K562 (cell line): ENCODE measurements at regions not wholly inside any gene's neighbourhood (a gene's known extent, or its start where the extent isn't known, plus 50 kb on each side); places are given as distances from the start of the nearest gene placed in this dataset.

Experiments used
- BMI1 ChIP-seq: fragments of 150-350 bp; IDR thresholded peaks from 2 replicates; pipeline ENCODE4 v1.6.1; 2014; ENCODE audit warnings: low read length
- KAT8 ChIP-seq: fragments of 450-650 bp; IDR thresholded peaks from 2 replicates; pipeline ENCODE4 v1.6.1; 2016; ENCODE audit warnings: low read depth, mild to moderate bottlenecking
- POLR3G ChIP-seq: IDR thresholded peaks from 2 replicates; pipeline ENCODE4 v1.6.1; 2011; ENCODE audit not compliant: insufficient read length, insufficient replicate concordance; ENCODE audit errors: extremely low read depth
- SMARCC2 ChIP-seq: fragments of 450-650 bp; IDR thresholded peaks from 2 replicates; pipeline ENCODE4 v1.6.1; 2017; ENCODE audit warnings: antibody characterized with exemption, moderate library complexity, mild to moderate bottlenecking, low read depth
- SMC3 ChIP-seq: conservative IDR thresholded peaks from 2 replicates; pipeline ENCODE4 v1.6.1; 2011; ENCODE audit warnings: low read depth, low read length, improper control_type of control experiment; ENCODE audit not compliant: insufficient read depth
- SREBF1 ChIP-seq: fragments of 150-350 bp; IDR thresholded peaks from 2 replicates; pipeline ENCODE4 v1.6.1; 2014; ENCODE audit warnings: antibody characterized with exemption, low read depth, low read length, borderline replicate concordance
- TAF7 ChIP-seq: fragments of 450-650 bp; IDR thresholded peaks from 2 replicates; pipeline ENCODE4 v1.6.1; 2016; ENCODE audit warnings: missing genetic modification characterization, missing compliant biosample characterization
- TF ChIP-seq, protein P1 (sequence below), 2 experiments: IDR thresholded peaks; 2 replicates each; pipeline ENCODE4 v1.6.1; 2011; ENCODE audit warnings: borderline replicate concordance in 1 of 2, control low read depth in 1 of 2, low read depth in 1 of 2, low read length in 1 of 2, mild to moderate bottlenecking in 1 of 2, mixed read lengths in 1 of 2, moderate library complexity in 1 of 2; ENCODE audit not compliant: insufficient read depth in 1 of 2, insufficient read length in 1 of 2, poor library complexity in 1 of 2, severe bottlenecking in 1 of 2; ENCODE audit errors: extremely low read depth in 1 of 2
- TF ChIP-seq, protein P2 (sequence below): sonication (generic); formaldehyde crosslinking; IDR thresholded peaks from 2 replicates; pipeline ENCODE4 v1.8.0; 2022; ENCODE audit warnings: missing genetic modification reagents, mild to moderate bottlenecking, moderate library complexity, borderline replicate concordance
- TF ChIP-seq, protein P3 (sequence below): fragments of 250-450 bp; sonication (Bioruptor Pico); IDR thresholded peaks from 2 replicates; pipeline ENCODE4 v1.4.0; 2020; ENCODE audit warnings: mild to moderate bottlenecking, moderate library complexity

DNA sequence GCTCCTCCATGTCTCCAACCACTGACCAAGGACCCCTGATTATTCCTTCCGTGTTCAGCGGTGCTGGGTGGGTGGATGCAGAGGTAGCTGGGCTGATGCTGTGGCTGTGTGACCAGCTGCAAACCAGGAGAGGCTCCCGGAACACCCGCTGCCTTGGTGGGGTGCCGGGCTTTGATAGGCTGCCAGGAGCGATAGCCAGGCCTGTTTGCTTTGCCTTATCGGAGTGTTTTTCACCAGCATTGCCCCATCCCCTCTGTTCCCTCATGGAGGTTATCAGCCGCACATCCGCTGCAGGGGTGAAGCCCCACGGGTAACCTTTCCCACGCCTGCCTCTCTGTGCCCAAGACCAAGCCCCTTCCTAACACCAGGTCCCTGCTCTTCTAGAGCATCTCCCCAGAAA lies 354.3 kb downstream of the C16orf95 start (continued):
- TF ChIP-seq, protein P1, sequence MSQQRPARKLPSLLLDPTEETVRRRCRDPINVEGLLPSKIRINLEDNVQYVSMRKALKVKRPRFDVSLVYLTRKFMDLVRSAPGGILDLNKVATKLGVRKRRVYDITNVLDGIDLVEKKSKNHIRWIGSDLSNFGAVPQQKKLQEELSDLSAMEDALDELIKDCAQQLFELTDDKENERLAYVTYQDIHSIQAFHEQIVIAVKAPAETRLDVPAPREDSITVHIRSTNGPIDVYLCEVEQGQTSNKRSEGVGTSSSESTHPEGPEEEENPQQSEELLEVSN (IDR thresholded peaks at IDR 0.05; ENCODE audit: borderline replicate concordance in 1 of 2, extremely low read depth in 1 of 2, insufficient read depth in 1 of 2, insufficient read length in 1 of 2, low read depth in 1 of 2, low read length in 1 of 2, poor library complexity in 1 of 2, severe bottlenecking in 1 of 2) = no peak
- TF ChIP-seq BMI1 (no peak), SREBF1 (no peak), TAF7 (tag) (no peak), SMARCC2 (no peak), POLR3G (no peak), SMC3 (no peak), KAT8 (no peak)
- TF ChIP-seq, protein P2, sequence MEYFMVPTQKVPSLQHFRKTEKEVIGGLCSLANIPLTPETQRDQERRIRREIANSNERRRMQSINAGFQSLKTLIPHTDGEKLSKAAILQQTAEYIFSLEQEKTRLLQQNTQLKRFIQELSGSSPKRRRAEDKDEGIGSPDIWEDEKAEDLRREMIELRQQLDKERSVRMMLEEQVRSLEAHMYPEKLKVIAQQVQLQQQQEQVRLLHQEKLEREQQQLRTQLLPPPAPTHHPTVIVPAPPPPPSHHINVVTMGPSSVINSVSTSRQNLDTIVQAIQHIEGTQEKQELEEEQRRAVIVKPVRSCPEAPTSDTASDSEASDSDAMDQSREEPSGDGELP (CRISPR knock-in tag) = 0 out of 2 replicates have a peak, but pooled peaks have one; percentile 22
- TF ChIP-seq, protein P3, sequence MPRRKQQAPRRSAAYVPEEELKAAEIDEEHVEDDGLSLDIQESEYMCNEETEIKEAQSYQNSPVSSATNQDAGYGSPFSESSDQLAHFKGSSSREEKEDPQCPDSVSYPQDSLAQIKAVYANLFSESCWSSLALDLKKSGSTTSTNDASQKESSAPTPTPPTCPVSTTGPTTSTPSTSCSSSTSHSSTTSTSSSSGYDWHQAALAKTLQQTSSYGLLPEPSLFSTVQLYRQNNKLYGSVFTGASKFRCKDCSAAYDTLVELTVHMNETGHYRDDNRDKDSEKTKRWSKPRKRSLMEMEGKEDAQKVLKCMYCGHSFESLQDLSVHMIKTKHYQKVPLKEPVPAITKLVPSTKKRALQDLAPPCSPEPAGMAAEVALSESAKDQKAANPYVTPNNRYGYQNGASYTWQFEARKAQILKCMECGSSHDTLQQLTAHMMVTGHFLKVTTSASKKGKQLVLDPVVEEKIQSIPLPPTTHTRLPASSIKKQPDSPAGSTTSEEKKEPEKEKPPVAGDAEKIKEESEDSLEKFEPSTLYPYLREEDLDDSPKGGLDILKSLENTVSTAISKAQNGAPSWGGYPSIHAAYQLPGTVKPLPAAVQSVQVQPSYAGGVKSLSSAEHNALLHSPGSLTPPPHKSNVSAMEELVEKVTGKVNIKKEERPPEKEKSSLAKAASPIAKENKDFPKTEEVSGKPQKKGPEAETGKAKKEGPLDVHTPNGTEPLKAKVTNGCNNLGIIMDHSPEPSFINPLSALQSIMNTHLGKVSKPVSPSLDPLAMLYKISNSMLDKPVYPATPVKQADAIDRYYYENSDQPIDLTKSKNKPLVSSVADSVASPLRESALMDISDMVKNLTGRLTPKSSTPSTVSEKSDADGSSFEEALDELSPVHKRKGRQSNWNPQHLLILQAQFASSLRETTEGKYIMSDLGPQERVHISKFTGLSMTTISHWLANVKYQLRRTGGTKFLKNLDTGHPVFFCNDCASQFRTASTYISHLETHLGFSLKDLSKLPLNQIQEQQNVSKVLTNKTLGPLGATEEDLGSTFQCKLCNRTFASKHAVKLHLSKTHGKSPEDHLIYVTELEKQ (CRISPR knock-in tag) = no peak
